ENCODE measurements at regions not wholly inside any gene's neighbourhood (a gene's known extent, or its start where the extent isn't known, plus 50 kb on each side); places are given as distances from the start of the nearest gene placed in this dataset.

DNA sequence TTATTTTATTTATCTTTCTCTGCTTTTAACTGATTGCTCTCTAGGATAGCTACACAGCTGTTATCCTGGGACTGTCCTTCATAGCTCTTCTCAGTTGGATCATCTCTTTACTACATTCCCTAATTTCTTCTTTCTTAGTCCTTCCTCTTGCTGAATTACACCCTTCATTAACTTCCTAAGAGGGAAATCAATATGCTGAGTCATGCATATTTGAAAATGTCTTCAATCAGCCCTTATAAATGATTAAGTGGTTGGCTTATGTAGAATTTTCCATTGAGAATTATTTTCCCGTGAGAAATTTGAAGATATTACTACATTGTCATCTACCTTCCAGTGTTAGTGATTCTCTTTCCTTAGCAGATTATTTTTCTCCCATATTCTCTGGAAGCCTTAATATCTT, 214.2 kb downstream of the SOCS6 start:
- Histone ChIP-seq H3K9me3 (ENCODE audit: insufficient read depth, low read length) (no peaks in the 10 kb centered on the region), H3K4me3 (ENCODE audit: insufficient read length, low read depth) (no peak overlapping the region), H3K4me1 (ENCODE audit: insufficient read depth, insufficient read length) (no peaks in the 10 kb centered on the region), H3K27me3 (ENCODE audit: insufficient read depth, insufficient read length) (no peaks in the 10 kb centered on the region), H3K9ac (ENCODE audit: insufficient read length, low read depth) (no peak overlapping the region), H3K36me3 (ENCODE audit: insufficient read depth, insufficient read length, low read length) (no peaks in the 10 kb centered on the region)
- DNase-seq (ENCODE audit: low read depth, low spot score): no peak
- TF ChIP-seq ZNF274 (IDR thresholded peaks at IDR 0.05; ENCODE audit: low read depth, low read length) (no peak), SUZ12 (IDR thresholded peaks at IDR 0.05; ENCODE audit: extremely low read depth, insufficient read depth, insufficient read length) (no peak), YY1 (IDR thresholded peaks at IDR 0.05; ENCODE audit: insufficient read depth, insufficient read length) (no peak)

GRCh38 chr18:70501358-70501757, 212.5 kb downstream of the SOCS6 start:
- H3K27me3 ChIP-seq (ENCODE audit: insufficient read depth, insufficient read length): no peaks in the 10 kb centered on the region
- no peaks in the 10 kb centered on the region for H3K4me1 ChIP-seq (ENCODE audit: insufficient read depth, insufficient read length)
- no peak overlapping the region for H3K4me3 ChIP-seq (ENCODE audit: insufficient read length, low read depth)
- H3K9ac ChIP-seq (ENCODE audit: insufficient read length, low read depth): no peak overlapping the region
- H3K9me3 ChIP-seq (ENCODE audit: insufficient read depth, low read length): no peaks in the 10 kb centered on the region
- TF ChIP-seq SUZ12 (IDR thresholded peaks at IDR 0.05; ENCODE audit: extremely low read depth, insufficient read depth, insufficient read length): no peak
- no peak for TF ChIP-seq YY1 (IDR thresholded peaks at IDR 0.05; ENCODE audit: insufficient read depth, insufficient read length)
- TF ChIP-seq ZNF274 (IDR thresholded peaks at IDR 0.05; ENCODE audit: low read depth, low read length): no peak
- DNase-seq (ENCODE audit: low read depth, low spot score): no peak
- H3K36me3 ChIP-seq (ENCODE audit: insufficient read depth, insufficient read length, low read length): no peaks in the 10 kb centered on the region

- no peak overlapping the region for H3K9ac ChIP-seq (ENCODE audit: insufficient read length, low read depth)
- H3K9me3 ChIP-seq (ENCODE audit: insufficient read depth, low read length): no peaks in the 10 kb centered on the region
- TF ChIP-seq SUZ12 (IDR thresholded peaks at IDR 0.05; ENCODE audit: extremely low read depth, insufficient read depth, insufficient read length) (no peak), YY1 (IDR thresholded peaks at IDR 0.05; ENCODE audit: insufficient read depth, insufficient read length) (no peak), ZNF274 (IDR thresholded peaks at IDR 0.05; ENCODE audit: low read depth, low read length) (no peak)
- no peak for DNase-seq (ENCODE audit: low read depth, low spot score)
- no peak overlapping the region for H3K4me3 ChIP-seq (ENCODE audit: insufficient read length, low read depth)
- H3K4me1 ChIP-seq (ENCODE audit: insufficient read depth, insufficient read length): no peaks in the 10 kb centered on the region
- no peaks in the 10 kb centered on the region for H3K27me3 ChIP-seq (ENCODE audit: insufficient read depth, insufficient read length)
- H3K36me3 ChIP-seq (ENCODE audit: insufficient read depth, insufficient read length, low read length): no peaks in the 10 kb centered on the region
Observed at GRCh38 chr18:70500748-70501147, 211.9 kb downstream of the SOCS6 start.

DNA sequence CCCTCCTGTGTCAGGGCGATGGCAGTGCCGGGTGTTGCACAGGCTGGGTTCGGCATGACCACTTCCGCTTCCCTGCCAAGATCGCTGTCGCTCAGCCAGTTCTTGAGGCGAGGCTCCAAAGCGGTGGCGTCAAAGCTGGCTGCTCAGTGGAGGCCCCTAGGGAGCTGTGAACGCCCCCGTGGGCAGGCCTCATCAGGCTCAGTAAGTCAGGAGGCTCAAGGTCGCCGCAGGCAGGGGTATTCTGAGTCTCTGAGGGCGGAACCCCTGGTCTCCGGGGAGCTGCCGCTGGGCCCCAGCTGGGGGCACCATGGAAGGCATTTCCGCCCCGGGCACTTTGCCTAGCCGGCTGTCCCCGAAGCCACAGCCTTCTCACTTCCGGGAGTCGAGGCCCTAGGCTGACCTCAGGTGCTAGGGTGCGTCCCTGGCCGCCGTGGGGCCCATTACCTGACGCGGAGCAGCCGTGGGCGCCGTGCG, 210.4 kb downstream of the SOCS6 start:
- Histone ChIP-seq H3K36me3 (ENCODE audit: insufficient read depth, insufficient read length, low read length) (no peaks in the 10 kb centered on the region), H3K9ac (ENCODE audit: insufficient read length, low read depth) (no peak overlapping the region), H3K27me3 (ENCODE audit: insufficient read depth, insufficient read length) (no peaks in the 10 kb centered on the region), H3K4me1 (ENCODE audit: insufficient read depth, insufficient read length) (no peaks in the 10 kb centered on the region), H3K9me3 (ENCODE audit: insufficient read depth, low read length) (no peaks in the 10 kb centered on the region), H3K4me3 (ENCODE audit: insufficient read length, low read depth) (no peak overlapping the region)
- TF ChIP-seq ZNF274 (IDR thresholded peaks at IDR 0.05; ENCODE audit: low read depth, low read length) (no peak), SUZ12 (IDR thresholded peaks at IDR 0.05; ENCODE audit: extremely low read depth, insufficient read depth, insufficient read length) (no peak), YY1 (IDR thresholded peaks at IDR 0.05; ENCODE audit: insufficient read depth, insufficient read length) (no peak)
- DNase-seq (ENCODE audit: low read depth, low spot score): no peak

DNA sequence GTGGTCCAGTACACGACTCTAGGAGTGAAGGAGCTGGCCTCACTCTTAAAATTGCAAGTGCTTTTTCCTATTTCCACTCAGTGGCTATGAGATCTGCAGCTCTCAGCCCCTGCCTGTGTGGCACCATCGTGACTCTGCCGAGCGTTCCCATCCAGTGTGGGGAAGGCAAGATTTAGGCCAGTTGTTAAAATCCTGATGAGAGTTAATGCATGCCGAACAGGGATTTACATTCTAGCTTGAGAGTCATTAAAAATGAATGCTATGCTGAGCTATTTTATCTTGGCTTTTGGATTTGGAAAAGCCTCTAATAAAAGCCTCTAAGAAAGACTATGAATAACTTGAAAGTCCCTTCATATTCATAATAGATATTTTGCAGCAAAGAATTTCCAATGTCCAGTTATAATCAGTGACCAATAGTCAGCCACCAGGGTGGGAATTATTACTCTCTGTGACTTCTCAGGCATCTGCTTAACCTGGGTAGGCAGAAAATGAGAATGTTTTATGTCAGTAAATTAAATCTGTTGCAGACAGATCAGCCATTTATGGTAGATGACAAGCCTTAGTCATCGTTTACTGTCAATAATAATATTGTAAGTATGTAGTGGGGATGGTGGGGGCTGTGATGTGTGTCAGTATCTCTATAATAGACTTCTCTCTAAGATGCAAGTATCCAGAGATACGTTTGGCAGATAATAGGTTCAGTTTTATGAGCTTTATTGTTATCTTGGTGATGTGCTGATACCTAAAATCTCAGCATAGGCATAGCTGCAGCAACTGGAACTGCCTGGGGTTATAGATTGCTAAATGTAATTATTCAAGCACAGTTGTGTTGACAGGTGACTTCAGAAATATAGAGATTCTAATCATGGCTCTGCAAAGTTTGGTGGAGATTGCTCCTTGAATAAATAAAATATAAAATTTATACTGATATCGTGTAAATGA, 207.8 kb downstream of the SOCS6 start:
- no peaks in the 10 kb centered on the region for H3K4me1 ChIP-seq (ENCODE audit: insufficient read depth, insufficient read length)
- H3K36me3 ChIP-seq (ENCODE audit: insufficient read depth, insufficient read length, low read length): no peaks in the 10 kb centered on the region
- no peak for TF ChIP-seq SUZ12 (IDR thresholded peaks at IDR 0.05; ENCODE audit: extremely low read depth, insufficient read depth, insufficient read length)
- no peak for TF ChIP-seq YY1 (IDR thresholded peaks at IDR 0.05; ENCODE audit: insufficient read depth, insufficient read length)
- H3K4me3 ChIP-seq (ENCODE audit: insufficient read length, low read depth): no peak overlapping the region
- H3K9ac ChIP-seq (ENCODE audit: insufficient read length, low read depth): no peak overlapping the region
- no peaks in the 10 kb centered on the region for H3K27me3 ChIP-seq (ENCODE audit: insufficient read depth, insufficient read length)
- no peaks in the 10 kb centered on the region for H3K9me3 ChIP-seq (ENCODE audit: insufficient read depth, low read length)
- DNase-seq (ENCODE audit: low read depth, low spot score): no peak

DNA sequence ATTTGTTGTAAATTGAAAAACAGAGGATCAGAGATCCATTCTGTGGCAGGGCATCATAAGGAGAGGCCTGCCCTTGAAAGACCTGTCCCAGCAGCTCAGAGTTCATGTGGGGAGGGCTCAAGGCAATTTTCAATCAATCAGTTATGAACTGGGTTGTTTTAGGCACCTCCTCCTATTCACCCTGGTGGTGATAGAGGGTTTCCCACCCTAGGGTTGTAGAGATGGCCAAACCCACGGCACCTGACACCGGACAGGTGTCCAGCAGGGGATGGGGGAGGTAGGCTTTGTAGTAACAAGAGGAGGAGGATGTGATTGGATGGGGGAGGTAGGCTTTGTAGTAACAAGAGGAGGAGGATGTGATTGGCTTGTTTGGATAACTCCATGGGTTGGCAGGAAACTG, 205.7 kb downstream of the SOCS6 start:
- Histone ChIP-seq H3K27me3 (ENCODE audit: insufficient read depth, insufficient read length) (no peaks in the 10 kb centered on the region), H3K4me3 (ENCODE audit: insufficient read length, low read depth) (no peak overlapping the region), H3K9me3 (ENCODE audit: insufficient read depth, low read length) (no peaks in the 10 kb centered on the region), H3K36me3 (ENCODE audit: insufficient read depth, insufficient read length, low read length) (no peaks in the 10 kb centered on the region), H3K4me1 (ENCODE audit: insufficient read depth, insufficient read length) (no peaks in the 10 kb centered on the region), H3K9ac (ENCODE audit: insufficient read length, low read depth) (no peak overlapping the region)
- no peak for TF ChIP-seq ZNF274 (IDR thresholded peaks at IDR 0.05; ENCODE audit: low read depth, low read length)
- TF ChIP-seq SUZ12 (IDR thresholded peaks at IDR 0.05; ENCODE audit: extremely low read depth, insufficient read depth, insufficient read length): no peak
- no peak for DNase-seq (ENCODE audit: low read depth, low spot score)

DNA sequence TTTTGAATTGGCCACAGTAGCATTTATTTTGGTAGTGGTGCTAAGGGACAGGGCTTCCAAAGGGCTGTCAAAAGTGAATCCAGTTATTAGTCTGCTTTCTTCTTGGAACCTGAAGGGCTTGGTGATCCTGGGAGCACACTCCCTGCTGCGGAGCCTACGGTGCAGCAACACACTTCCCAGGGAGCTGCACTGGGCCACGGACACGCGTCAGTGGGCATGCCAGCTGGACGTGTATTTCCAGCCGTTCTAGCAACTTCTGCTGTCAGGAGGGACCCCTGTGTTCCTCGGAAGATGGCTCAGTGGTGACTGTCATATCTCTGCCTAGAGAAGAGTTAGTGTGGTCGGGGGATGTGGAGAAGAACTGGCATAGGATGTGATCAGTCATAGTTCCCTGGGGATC, 204.6 kb downstream of the SOCS6 start:
- H3K9ac ChIP-seq (ENCODE audit: insufficient read length, low read depth): no peak overlapping the region
- TF ChIP-seq SUZ12 (IDR thresholded peaks at IDR 0.05; ENCODE audit: extremely low read depth, insufficient read depth, insufficient read length) (no peak), ZNF274 (IDR thresholded peaks at IDR 0.05; ENCODE audit: low read depth, low read length) (no peak), YY1 (IDR thresholded peaks at IDR 0.05; ENCODE audit: insufficient read depth, insufficient read length) (no peak)
- DNase-seq (ENCODE audit: low read depth, low spot score): no peak

More for the DNA sequence above, 204.6 kb downstream of the SOCS6 start:
- H3K4me3 ChIP-seq (ENCODE audit: insufficient read length, low read depth): no peak overlapping the region
- no peaks in the 10 kb centered on the region for H3K4me1 ChIP-seq (ENCODE audit: insufficient read depth, insufficient read length)
- H3K27me3 ChIP-seq (ENCODE audit: insufficient read depth, insufficient read length): no peaks in the 10 kb centered on the region
- no peaks in the 10 kb centered on the region for H3K36me3 ChIP-seq (ENCODE audit: insufficient read depth, insufficient read length, low read length)
- no peaks in the 10 kb centered on the region for H3K9me3 ChIP-seq (ENCODE audit: insufficient read depth, low read length)
